H1 (cell line): ENCODE measurements at regions not wholly inside any gene's neighbourhood (a gene's known extent, or its start where the extent isn't known, plus 50 kb on each side); places are given as distances from the start of the nearest gene placed in this dataset.

ENCODE experiments used
- BACH1 ChIP-seq: IDR thresholded peaks from 2 replicates; pipeline ENCODE4 v1.6.1; 2012; ENCODE audit warnings: low read length, improper control_type of control experiment
- CBX5 ChIP-seq: fragments of 300-800, 300-1000 bp; sonication (generic); IDR thresholded peaks from 2 replicates; pipeline ENCODE4 v1.7.1; 2016; ENCODE audit warnings: antibody characterized with exemption, low read length, low read depth
- CHD7 ChIP-seq: fragments of 300-600 bp; sonication (generic); IDR thresholded peaks from 2 replicates; pipeline ENCODE4 v1.7.1; 2012; ENCODE audit warnings: low read length, moderate library complexity, mild to moderate bottlenecking, inconsistent platforms; ENCODE audit not compliant: insufficient replicate concordance
- CTCF ChIP-seq, 3 experiments: IDR thresholded peaks; 1 replicate in 2 of 3; 2 replicates in 1 of 3; pipeline versions ENCODE4 v1.5.1 to v1.6.1; 2011; ENCODE audit warnings: low read length in 3 of 3, mild to moderate bottlenecking in 3 of 3, inconsistent platforms in 2 of 3, low read depth in 1 of 3, moderate library complexity in 1 of 3; ENCODE audit not compliant: insufficient read depth in 1 of 3; ENCODE audit errors: control extremely low read depth in 1 of 3
- JUND ChIP-seq: IDR thresholded peaks from 2 replicates; pipeline ENCODE4 v1.6.1; 2011; ENCODE audit warnings: mild to moderate bottlenecking, improper control_type of control experiment, low read length
- POLR2AphosphoS5 ChIP-seq: IDR thresholded peaks from 2 replicates; pipeline ENCODE4 v1.6.1; 2011; ENCODE audit warnings: low read depth, low read length
- RFX5 ChIP-seq: IDR thresholded peaks from 2 replicates; pipeline ENCODE4 v1.6.1; 2011; ENCODE audit warnings: low read depth, low read length, improper control_type of control experiment, borderline replicate concordance
- SUZ12 ChIP-seq: fragments of 200-600 bp; sonication (generic); IDR thresholded peaks from 2 replicates; pipeline ENCODE4 v1.6.1; 2012; ENCODE audit warnings: mild to moderate bottlenecking, inconsistent platforms, low read length, moderate library complexity, mixed read lengths
- ZNF274 ChIP-seq: IDR thresholded peaks from 2 replicates; pipeline ENCODE4 v1.7.0; 2012; ENCODE audit warnings: low read length, borderline replicate concordance; ENCODE audit errors: extremely low read depth

GRCh38 chr18:10182009-10182624 lies 268.3 kb downstream of the VAPA start (continued):
- TF ChIP-seq CHD7 (no peak), BACH1 (no peak), RFX5 (no peak), ZNF274 (no peak), CTCF (IDR thresholded peaks at IDR 0.05; ENCODE audit: control extremely low read depth in 1 of 3, insufficient read depth in 1 of 3, low read depth in 1 of 3, low read length in 3 of 3) (no peak), POLR2AphosphoS5 (no peak), CBX5 (no peak), JUND (no peak), SUZ12 (no peak)
